MV-4-11 (cell line): ENCODE measurements at regions not wholly inside any gene's neighbourhood (a gene's known extent, or its start where the extent isn't known, plus 50 kb on each side); places are given as distances from the start of the nearest gene placed in this dataset.

ENCODE experiments used
- DNase-seq: peaks from one replicate; lab custom pipeline; 2025; lab: John Stamatoyannopoulos, UW

DNA sequence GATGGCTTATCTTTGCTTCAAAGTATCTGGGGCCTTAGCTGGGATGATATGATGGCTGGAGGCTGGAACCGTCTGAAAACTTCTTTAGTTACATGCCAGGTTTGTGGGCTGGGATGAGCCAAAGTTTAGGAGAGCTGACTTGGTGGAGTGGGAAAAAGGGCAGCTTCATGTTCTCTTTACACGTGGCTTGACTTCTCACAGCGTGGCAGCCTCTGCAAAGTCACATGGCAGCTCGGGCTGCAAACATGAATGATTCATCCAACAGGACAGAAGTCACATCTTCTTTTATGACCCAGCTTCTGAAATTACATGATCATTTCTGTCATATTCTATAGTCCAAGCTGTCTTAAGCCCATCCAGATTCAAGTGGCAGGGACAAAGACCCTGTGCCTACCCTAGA is 176.0 kb downstream of the OLFM4 start:
- DNase-seq = no peak

DNA sequence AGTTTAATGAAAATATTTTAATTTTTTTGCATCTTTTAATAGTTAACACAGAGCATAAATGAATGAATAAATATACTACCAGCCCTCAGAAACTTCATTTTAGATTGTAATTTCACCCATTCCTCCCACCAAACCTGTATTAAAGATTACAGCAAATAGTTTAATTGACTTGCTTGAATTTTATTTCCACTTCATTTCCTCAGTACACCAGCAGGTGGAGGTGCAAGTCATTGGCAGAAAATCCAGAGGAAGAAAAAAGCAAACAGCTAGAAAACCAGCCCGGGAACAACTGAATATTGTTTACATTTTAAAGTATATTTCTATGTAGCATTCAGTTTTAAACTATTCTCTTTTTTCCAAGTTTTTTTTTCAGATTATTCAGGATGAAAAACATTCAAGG is 177.8 kb downstream of the OLFM4 start:
- no peak for DNase-seq

DNA sequence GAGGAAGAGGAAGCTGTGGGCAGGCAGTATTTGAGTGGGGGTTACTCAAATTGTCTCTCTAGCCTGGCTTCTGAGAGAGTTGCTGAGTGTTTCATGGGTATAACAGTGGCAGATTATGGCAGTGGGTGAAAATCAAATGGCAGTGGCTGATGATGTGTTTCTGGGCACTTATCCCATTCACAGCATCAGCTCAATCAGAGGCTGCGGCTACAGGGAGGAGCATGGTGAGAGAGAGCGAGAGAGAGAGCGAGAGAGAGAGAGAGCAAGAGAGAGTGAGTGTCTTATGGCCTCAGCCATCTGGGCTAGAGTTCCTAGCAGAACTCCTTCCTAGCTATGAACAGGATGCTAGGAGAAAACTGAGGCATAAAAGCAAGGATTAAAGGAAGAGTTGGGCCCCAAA is 178.9 kb downstream of the OLFM4 start:
- no peak for DNase-seq

DNA sequence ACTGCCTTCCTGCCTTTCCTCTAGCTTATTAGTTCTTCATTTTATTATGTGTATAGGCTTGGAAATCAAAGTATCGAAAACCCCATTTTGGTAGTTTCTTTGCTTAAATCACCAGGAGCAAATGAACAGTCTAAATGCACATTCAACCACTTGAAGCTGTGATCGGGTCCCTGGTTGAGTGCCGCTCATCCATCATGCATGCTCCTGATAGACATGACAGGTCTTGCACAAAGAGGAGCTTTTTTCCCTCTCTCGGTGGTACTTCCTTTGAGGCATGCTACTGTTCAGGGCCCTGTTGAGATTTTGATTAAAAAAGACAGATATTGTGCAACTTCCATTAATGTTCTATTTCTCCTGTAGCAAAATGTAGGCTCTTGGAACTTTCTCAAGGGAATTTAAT is 185.8 kb downstream of the OLFM4 start:
- DNase-seq = no peak

DNA sequence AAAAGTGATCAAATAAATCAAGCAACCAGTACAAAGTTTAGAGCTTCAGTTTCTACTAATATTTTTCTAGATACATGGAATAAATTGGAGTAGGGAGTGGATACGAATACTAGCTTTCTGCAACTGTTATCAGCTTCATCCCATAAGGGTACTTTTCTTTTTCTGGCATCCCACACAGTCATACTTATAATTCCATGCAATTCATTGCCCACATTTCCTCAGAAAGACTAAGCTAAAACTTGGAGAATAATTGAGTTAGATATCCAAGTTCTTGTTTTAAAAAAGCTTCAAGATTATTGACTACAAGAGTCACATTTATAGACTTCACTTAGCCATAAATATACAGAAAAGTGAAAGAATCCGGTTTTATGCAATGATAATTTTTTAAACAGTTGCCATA is 186.9 kb downstream of the OLFM4 start:
- DNase-seq = no peak

DNA sequence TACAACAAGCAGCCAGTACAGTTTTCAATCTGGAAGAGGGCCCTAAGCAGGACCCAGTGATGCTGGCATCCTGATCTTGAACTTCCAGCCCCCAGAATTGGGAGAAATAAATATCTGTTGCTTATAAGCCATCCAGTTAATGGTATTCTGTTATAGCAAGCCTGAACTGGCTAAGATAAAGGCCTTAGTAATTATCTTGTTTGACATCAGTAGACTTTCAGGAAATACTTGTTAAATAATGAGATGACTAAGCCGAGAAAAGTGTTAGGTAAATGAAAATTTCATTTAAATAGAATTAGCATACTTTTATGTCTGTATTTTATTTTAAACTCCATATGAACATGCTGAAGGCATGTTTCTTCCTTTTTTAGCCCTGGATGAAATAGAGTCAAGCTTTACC is 188.2 kb downstream of the OLFM4 start:
- DNase-seq = no peak

DNA sequence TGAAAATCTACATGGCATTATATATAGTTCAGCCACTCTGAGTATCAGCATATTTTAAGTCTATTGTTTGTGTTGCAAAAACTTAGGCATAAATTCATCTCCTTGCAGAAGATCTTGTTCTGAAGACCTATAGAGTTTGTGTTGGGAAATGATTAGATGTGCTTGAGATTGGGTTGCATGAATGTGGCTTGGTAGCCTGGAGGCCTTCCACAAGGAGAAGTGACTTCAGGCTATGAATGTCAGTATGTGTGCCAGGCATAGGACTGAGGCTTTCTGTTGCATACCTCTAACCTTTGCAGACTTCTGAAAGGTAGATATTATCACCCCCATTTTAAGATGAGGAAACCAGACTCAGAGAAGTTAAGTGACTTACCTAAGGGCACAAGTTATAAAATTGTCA is 188.6 kb downstream of the OLFM4 start:
- no peak for DNase-seq

DNA sequence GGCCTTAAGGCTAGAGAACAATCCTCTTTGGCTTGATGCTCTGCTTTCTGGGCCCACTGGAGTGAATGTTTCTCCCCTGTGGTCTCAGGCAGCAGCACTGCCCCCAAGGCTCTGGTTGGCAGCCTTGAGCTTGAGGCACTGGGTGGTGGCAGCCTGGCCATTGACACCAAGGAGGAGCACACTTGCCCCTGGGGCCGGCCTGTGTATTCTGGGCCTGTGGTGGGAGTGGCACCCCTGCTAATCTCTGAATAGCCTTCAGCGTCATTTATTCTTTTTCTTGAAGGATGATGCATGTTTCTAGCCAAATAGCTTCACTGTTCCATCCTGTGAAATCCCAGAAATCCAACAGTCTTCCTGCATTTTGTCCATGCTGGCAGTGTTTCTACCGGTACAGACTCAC is 191.4 kb downstream of the OLFM4 start:
- no peak for DNase-seq

DNA sequence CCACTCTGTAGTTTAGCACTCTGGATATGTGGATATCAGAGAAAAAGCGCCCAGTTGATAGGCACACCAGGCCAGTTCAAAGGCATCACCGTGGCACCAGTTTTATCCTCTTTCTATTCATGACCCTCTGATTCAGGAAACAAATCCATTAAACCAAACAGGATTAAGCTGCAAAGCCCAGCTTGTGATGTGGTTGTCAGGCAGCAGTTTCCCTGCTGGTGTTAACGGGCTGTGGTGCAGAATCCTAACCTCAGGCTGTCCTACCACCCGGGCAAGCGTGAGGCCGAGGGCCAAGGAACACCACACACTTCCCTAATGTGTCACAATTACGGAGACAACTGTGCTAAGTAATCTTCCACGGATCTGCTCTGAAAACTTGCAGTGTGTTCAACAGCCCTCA is 209.1 kb downstream of the OLFM4 start:
- DNase-seq = peak; percentile 47

DNA sequence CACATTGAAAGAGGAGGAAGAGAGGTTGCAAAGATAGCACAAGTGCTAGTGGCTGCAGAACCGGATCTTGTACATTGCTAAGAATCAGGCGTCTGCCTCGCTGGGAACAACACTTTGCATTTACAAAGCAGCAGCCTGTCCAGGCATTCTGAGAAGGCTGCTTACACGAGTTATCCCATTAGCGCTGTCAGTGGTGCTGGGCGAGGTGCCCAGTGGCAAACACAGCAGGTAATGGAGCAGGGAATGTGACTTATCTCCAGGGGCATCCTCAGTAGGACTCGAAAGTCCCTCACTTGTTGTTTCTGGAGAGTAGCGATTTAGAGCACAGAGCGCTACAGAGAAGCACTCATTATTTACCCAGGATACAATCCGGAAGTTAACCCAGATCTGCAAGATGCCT is 209.6 kb downstream of the OLFM4 start:
- no peak for DNase-seq

DNA sequence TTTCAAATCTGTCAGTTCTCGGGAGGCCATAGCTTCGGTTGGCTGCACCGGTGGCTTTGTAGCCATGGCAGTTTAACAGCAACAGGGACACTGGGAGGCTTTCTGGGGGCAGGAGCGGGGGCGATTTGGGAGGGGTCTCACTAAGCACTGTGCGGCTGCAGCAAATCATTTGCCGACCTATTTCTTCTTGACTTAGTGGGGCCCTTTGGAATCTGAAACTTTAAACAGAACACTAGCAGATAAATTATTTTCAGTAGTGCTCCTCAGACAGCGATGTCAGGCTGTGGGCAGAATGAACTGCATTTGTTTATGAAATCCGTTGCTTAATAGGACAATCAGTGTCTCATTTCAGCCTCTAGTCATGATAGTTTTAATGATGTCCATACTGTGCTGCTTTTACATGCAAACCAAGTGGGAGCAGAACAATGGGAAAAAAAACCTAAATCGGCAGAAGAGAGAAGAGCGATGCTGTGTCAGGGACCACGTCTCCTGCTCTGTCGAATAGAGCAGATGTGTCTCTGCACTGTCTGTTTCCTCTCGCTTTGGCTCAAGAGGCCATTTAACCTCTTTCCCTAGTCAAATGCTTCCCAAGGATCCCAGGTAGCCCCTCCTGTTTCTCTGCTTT is 211.9 kb downstream of the OLFM4 start:
- DNase-seq = no peak

DNA sequence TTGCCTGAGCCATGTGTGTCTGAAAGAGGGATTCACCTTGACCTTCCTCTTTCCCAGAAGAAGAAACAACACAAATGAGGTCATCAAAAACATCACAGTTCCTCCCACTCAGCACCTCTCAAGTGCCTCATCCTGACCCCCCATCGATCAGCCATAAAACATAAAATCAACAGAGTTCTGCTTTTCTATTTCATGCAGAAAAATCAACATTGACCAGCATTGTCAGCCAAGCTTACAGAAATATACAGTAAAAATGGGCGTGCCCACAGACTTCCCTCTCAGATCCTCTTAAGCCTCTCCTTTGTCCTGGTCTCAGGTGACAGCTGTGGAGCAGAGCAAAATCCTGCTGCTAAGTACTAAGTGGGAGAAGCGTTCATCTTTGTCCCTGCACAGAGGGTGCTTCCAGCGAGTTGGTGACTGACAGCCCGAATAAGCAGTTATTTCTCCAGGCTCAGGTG is 213.3 kb downstream of the OLFM4 start:
- DNase-seq = no peak

DNA sequence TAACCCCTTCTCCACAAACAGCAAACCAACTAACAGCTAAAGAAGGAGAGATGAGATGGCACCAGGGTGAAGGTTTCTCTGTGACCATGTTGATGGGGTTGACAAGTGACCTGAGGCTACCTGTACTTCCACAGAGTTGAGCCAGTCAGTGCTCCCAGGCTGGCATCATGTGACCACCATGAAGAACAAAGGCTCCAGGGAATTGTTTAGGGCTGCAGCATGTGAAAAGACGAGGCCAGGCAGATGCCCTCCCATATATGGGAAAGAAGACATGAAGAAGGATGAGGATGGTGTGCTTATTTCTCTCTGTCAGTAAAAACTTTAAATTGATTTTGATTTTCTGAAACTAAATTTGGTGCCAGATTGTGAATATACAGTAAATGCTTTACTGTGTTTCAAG is 220.6 kb downstream of the OLFM4 start:
- DNase-seq = no peak

DNA sequence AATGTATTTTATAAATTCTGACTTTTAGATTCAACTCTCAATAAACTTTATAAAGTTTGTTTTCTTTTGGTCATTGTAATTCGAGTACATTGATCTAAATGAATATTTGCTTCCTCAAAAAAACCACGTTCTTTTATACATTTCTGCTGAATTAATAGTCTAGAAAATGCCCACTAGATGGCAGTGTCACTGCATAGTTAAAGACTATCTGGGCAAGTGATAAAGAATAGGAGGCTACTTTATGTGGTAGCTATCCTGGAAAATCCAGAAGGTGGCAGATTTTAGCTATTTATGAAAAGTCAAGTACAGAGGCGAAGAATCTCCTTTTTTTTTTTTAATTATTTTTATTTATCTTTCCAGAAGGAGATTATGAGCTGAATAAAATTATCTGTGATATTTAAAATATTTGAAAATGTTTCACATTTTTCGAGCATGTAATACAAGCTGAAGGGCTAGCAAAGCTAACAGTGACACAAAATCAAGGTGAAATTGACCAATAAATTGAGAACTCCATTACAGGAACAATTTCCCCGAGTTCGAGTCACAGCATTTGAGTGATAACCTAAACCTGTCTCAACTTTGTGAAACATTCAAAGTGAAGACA is 221.8 kb downstream of the OLFM4 start:
- DNase-seq = peak; percentile 81

DNA sequence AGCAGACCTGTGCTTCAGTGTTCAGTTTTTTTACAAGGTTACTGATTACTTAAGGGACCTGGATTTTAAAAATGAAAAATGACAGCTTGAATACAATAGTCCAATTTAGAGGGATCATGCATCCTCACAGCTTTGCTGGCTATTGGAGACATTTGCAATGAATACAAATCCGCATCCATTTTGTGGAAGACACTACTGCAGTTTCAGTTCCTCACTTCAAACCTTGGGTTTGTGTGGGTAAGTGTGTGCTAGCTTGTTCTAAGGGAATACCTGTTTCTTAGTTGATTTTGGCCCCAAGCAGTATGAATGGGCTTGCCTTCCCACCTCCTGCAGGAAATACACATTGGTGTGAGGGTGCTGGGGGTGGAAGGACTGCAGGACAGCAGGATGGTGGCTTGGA is 222.4 kb downstream of the OLFM4 start:
- peak; percentile 51 for DNase-seq

DNA sequence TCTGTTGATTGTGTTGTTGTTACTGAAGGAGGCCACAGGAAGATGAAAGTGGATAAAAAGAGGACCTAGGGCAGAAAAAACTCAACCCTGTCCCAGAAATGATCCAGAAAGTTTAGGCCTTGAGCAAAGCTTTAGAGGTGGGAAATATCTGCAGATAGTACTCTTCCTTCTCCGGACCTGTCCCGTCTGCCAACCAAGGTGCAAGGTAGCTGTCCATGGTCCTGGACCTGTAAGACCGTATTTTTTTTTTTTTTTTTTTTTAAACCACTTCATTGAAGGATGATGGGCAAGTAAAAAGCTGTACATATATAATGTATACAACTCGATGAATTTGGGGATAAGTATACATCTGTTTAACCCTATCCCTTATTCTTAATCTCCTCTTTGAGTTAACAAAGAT is 225.9 kb downstream of the OLFM4 start:
- no peak for DNase-seq

DNA sequence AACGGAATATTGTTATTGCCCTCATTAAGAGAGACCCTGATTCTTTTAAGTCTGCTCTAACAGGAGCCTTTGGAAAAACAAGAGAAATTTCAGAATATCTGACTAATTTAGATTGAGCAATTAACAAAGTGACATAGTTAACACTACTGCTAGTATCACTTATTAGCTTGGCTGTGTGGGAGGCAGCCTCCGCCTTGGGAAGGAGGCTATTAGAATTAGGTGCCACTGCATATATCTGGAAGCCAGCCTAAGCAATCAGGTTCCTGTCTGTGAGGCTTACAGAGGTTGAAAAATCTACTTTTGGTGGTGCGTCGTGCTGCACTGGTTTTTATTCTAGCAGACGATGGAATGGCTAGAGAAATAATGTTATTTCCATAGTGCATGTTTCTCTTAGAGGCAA is 227.2 kb downstream of the OLFM4 start:
- DNase-seq = no peak

DNA sequence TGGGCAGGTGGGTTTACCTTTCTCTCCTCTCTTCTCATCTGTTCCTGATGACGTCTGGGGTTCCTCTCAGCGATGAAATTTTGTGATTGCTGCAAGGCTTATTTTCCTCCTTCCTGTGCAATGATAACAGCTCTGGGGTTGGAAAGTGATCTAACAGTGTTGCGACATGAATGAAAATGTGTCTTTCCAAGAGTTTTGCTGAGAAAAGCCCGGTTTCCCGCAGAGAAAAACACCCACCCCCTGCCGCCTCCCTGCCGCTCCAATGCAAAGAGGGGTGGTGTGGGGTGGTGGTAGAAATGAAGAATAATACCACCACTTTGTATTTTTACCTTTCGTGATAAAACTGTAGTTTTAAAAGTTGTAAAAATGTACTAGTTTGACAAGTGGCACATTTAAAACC is 232.0 kb downstream of the OLFM4 start:
- no peak for DNase-seq

DNA sequence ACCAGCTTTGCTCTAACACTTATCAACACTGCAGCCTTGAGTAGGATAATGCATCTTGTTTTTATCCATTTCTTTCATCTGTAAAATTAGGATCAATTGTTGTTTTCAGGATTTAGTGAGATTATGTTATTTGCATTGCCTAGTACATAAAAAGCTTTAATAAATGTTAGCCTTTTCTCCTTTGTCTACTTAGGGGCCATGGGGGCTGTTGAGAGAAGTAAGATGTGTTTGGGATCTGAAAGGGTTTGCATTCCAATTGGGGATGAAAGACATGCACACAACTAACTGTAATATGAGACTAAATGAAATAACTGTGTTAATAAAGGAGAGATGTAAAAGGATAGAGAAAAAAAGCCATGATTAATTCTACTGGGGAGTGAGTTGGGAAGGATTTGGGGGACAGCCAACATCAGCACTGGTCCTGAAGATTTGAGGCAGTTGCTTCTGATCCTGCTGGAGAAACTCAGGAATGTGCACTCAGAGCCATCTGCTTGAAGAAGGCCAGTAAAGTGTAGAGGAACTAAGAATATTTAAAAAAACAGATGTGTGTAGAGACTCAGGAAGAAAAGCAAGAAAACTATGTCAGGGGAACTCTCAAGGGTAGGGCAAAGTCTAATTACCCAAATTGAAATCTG is 236.3 kb downstream of the OLFM4 start:
- DNase-seq = no peak

DNA sequence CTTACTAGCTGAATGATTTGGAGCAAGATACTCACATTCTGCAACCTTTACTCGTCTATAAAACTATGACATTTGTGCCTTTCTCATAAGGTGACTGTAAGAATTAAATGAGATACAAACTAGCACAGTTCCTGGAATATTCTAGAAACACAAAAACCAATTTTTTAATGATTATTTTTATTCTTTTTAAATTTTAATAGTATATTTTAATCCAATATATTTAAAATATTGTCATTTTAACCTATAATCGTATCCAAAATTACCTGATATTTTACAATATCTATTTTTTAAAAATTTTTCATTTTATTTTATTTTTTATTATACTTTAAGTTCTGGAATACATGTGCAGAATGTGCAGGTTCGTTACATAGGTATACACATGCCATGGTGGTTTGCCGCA is 238.1 kb downstream of the OLFM4 start:
- no peak for DNase-seq

DNA sequence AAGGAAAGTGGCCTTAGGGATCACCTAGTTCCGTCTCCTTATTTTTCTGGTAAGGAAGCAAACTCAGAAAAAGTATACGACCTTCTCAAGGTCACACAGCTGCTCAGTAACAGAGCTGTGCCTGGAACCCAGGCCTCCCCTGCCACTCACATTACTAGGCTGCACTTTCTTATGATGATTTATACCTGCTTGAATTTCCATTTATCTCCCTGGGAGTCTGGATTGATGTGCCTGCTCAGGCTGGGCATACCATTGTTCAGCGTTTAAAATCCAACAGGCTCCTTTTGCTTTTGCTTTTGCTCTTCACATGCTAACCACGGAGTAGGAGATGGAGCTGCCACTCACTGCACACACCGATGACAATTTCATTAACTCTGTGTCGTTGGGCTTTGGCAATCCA is 241.0 kb downstream of the OLFM4 start:
- DNase-seq = no peak

DNA sequence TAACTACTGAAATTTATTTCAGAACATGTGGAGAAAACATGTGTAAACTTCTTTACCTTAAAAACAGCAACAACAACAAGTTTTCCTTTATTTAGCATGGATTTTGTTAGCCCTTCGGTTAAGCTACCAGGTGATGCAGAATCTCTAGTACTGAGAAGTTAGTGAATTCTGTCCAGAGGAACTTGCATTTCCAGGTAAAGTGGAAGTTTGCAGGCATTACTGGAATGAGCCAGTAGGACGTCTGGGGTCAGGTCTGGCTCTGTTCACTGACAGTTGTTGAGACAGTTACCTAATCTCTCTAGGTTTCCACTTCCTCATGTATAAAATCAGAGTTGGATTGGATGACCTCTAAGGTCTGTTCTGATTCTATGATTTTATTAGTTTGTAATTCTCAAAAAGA is 244.3 kb downstream of the OLFM4 start:
- no peak for DNase-seq

DNA sequence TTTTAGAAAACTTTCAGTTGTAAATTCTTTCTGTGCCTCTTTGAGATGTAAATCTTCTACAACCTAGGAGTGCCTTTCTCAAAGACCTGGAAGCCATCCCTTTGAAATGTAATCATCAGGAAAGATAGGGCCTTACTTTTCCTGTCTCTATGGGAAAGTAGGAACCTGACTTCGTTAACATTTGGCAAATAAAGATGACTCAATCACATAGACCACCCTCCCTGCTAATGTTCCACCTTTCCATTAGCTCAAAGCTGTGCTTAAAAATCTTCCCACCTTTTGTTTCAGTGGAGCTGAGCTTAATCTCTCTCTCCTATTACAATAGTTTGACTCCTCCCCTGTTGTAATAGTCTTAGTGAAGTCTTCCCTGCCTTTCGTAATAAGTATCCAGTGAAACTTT is 247.7 kb downstream of the OLFM4 start:
- DNase-seq = no peak

DNA sequence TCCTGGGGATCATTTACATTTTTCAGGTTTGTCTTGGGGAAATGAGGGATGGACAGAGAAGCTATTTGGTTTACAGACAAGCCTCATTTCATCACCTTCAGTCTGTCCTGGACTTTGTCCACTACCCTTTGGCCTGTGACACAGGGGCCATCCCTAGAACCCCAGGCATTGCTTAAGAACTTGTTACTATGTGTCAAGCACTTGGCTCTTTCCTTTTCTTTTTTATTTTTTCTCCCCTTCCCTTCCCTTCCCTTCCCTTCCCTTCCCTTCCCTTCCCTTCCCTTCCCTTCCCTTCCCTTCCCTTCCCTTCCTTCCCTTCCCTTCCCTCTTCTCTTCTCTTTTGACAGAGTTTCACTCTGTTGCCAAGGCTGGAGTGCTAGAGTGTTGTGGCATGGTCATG is 253.1 kb downstream of the OLFM4 start:
- DNase-seq = no peak
